GM21447 (cell line): ENCODE measurements at regions not wholly inside any gene's neighbourhood (a gene's known extent, or its start where the extent isn't known, plus 50 kb on each side); places are given as distances from the start of the nearest gene placed in this dataset.
"Not testable (repeated sequence)": the region's sequence is repeated elsewhere in the genome, so short reads cannot be mapped to it uniquely, and the experiment has no call there.

Source experiments
- ATAC-seq: cut with Tn5 transposase; IDR thresholded peaks from one replicate; pipeline ENCODE4 v1.9.1; 2021; ENCODE audit not compliant: unreplicated experiment

DNA sequence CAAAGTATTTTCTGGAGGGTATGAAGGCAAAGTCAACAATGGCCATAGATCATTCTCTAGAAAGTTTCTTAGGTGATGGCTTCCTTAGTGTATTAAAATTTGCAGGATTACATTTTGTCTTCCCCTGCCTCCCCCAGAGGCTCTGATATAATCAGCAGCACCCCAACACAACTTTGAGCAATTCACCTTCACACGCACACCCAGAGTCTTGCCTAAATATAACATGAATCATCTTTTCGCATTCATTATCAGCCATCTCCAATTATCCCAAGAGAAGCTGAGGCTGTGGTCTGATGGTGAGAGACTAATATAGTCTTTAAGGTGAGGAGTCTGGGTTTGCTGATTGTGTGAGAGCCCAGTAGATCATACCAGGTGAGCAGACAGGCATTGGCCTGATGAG lies 343.0 kb downstream of the RRAGC start:
- no peak for ATAC-seq

DNA sequence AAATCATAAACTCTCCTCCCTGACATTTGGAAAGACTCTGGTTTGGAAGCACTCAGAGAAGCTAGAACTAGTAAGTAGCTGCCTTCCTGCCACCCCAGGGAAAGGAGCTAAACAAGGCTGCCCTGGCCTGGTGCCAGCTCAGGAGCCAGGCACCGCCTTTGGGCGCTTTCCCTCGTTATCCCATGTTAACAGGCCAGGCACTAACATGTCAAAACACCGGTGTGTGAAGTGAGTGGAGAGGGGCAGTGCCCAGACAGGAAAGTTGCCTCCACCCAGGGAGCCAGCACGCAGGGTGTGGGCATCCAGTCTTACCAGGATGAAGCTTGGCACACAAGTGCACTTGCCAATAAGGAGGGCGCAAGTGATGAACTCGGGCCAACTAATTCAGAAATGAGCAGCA lies 346.8 kb downstream of the RRAGC start:
- ATAC-seq = no peak

DNA sequence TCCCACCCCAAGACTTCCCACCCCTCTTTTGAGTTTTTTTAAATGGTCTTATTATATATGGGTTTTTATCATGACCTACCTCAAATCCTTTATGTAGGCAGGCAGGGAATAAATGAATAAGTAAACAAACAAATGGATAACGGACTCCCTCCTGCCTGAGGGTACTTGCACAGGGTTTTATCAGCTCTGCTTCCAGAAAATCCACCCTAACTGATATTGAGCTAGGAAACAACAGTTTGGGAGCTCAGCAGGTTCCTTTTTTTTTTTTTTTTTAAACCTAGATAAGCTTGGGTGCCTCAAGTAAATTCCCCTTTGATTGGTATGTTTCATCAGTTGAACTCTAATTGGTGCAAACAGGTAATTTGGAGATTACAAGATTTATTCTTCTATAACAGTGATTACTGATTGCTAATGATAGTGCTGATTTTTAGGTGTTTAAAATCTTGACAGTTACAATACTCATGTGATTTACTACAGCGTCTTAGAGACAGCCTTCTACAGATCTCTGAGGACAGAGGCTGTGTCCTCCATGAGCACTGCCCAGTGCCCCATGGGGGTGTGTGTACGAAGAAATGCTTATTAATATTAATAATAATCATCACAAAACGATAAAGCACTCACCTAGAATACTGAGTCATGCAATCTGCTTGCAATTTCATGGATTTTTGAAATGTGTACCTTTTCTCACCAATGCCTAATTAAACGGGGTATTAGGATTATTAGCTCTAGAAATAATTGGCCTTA lies 347.4 kb downstream of the RRAGC start:
- no peak for ATAC-seq

DNA sequence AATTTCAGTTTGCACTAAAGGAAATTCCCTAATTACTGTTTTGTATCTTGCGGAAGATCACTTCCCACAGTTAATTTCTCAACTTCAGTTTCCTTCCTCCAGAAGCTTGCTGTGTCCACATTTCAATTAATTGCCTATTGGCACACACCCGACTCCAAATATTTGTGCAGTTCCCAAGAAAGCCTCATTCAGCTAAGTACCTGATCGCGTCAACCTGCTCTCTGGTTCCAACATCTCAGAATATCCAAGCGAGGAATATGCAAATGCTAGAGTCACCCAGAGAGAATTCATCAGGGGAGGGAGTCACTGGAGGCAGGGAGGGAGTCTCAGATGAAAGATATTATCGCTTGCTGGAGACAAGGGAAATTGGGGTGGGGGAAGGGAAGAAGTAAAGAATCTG lies 351.3 kb downstream of the RRAGC start:
- no peak for ATAC-seq

DNA sequence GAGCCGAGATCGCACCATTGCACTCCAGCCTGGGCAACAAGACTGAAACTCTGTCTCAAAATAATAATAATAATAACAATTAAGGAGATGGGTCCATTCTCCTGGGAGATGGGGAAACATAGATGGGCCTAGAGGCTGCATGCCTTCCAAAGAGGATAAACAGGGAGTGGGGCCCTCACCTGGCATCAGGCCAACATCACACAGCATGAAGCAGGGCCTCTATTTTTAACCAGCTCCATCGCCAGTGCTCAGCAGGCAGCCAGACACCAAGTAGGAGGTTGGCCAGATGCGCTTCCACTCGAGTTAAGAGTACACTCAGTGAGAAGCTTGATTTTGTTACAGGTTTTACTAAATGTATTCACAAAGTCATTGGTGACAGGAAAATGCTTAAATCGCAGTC lies 352.0 kb downstream of the RRAGC start:
- ATAC-seq = no peak

DNA sequence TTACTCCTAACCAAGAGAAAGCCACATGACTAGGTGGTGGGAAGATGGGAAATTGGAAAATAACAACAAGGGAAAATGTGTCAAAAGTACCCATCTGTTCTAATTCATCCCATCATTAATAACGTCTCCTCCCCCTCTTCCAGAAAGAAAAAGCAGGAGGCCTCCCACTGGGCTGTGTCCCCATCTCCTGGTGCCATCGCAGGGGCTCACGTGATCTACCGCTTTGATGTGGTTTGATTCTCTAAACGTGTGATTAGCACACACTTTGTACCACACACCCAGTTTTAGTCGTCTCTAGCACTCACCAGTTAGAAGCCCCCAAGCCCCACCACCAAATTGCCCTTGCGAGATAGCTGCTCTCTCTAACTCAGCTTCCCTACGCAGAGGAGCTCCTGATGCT lies 353.6 kb downstream of the RRAGC start:
- no peak for ATAC-seq

DNA sequence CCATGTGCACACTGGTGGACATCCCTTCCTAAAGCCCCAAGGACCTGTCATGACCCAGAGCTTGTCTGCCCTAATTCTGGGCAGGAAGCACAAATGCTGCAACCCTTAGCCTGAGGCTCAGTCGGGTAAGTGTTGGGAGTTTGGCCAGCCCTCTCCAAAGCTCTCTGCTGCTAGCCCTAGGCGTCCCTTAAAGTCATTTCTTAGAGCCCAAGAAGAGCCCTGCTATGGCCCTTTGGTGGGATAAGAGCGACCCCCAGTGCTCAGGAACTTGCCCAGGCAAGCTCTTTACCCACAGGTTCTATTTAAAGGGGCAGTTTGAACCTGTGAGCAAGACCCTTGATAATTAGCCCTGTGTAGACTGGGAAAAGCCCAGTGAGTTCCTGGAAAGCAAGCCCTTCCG lies 356.8 kb downstream of the RRAGC start:
- no peak for ATAC-seq

DNA sequence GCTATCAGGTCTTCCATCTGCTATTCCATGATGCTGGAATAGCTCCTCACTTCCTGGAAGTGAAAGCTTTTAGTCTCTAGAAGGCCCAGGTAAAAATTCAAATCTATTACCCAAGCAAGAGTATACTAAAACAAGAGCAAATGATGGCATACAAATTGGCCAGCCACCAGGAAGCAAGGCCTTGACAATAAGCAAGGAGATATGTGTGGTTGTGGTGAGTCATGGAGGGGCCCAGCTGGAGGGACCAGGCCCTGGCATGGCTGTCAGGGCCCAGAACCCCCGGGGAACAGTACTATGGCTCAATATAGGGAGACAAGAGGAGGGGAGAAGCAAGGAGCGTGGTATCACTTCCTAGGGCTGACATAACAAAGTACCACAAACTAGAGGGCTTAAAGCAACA lies 358.7 kb downstream of the RRAGC start:
- ATAC-seq = no peak

DNA sequence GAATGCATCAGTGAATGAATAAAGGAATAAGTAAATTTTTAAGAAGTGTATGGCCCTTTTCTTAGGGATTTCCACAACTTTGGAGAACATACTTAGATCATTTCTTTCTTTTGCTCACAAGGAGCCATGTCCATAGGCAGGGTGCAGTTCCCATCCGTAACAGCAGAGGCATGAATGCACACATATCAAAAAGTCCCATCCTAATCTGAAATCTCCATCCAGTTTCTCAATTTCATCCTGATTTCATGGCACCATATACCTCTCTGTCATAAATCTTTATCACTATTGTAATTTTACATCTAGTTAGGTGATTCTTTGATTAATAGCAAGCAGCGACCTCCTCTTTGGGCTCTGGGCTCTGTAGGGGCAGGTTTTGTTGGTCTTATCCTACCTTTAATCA lies 359.2 kb downstream of the RRAGC start:
- ATAC-seq = no peak

DNA sequence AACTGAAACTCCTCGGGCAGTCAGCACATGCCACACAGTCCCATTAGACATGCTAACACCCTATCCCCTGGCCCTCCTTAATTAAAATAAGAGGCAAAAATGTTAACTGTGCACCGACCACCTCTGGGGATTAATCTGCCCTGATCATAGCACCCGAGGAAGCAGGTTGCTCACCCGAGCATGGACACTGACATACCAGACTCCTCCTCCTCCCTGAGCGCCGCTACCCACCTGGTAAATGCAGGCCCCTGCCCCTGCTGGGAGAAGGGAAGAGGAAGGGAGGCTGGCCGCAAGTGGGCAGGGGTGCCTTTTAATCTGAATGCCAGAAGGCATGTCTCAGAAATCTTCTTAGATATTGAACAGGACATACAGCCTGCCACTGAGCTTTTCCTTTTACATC lies 360.9 kb downstream of the RRAGC start:
- ATAC-seq = no peak

DNA sequence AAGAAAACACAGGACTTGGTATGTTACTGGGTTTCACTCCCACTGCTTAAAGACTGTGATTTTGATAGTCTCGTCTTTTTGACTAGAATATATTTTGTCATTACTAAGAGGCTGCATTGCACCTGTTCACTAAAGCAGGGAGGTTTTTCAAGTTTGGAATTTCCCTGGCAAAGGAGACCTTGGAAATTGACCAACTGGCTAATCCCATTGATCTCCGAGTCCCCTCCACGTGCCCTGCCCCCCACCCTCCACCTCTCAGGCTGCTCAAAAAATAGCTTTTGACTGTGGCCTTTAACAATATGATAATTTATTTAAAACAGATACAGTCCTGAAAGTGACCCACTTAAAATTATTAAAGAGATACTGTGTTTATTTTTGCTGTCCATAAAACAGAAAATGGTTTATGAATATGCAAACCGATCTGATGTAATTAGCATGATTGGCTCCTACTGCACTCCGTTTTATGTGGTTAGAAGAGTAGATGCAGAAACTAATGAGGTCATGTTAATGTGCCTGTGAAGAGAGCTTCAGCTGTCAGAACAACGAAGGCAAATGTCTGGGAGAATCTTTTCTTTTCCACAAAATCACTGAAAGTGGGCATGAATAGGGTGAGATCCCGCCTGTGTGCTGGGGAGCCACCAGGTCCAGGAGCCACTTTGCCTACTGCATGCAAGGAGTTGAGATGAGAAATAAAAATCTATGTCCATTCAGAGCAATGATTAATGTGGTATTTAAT lies 361.5 kb downstream of the RRAGC start:
- ATAC-seq = no peak

DNA sequence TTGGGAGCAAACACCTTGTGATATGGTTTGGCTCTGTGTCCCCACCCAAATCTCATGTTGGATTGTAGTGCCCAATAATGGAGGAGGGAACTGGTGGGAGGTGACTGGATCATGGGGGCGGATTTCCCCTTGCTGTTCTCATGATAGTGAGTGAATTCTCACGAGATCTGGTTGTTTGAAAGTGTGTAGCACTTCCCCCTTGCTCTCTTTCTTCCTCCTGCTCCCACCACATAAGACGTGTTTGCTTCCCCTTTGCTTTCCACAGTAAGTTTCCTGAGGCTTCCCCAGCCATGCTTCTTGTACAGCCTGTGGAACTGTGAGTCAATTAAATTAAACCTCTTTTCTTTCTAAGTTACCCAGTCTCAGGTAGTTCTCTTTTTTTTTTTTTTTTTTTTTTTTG lies 366.3 kb downstream of the RRAGC start:
- ATAC-seq = not testable (repeated sequence)

DNA sequence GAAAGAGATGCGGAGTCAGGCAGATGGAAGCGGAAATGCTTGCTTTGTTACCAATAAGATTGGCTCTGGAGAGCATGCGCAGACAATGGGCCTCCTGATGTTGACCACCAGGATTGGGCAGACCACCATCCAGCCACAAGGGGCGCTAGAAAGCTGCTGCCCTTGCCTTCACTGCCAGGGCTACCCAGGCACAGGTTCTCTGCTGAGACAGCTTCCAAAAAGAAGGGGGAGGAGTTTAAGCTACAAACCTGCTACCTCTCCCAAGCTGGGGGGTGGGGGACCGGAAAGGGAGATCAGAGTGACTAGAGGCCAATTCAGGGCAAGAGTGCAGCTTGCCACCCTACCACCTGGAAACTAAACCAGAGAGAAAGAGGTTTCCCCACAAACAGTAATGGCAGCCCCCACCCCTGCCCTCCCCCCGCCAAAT lies 369.7 kb downstream of the RRAGC start:
- ATAC-seq = no peak

DNA sequence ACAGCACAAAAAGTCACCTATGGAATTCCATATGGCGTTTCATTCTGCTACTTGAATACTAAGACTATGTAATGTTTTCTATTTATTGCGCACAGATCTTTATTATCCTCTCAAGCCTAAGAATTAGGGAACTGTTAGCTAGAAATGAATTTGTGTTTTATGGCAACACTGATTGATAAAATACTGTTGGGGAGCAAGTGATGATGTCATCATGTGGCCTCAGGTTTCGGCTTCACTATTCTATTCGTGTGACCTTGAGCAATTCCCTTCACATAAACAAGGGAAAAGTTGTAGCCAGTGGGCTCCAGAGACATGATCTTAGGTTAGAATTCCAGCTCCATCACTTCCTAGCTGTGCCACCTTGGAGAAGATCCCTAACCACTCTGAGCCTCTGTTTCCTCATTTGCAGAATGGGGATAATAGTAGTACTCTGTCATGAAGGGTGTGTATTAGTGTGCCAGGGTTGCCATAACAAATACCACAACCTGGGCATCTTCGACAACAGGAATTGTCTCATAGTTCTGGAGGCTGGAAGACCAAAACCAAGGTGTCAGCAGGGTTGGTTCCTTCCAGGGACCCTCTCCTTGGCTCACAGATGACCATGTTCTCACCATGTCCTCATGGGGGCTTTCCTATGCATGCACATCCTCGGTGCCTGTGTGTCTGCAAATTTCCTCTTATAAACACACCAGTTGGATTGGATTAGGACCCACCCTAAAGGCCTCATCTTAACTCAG lies 371.2 kb downstream of the RRAGC start:
- no peak for ATAC-seq

DNA sequence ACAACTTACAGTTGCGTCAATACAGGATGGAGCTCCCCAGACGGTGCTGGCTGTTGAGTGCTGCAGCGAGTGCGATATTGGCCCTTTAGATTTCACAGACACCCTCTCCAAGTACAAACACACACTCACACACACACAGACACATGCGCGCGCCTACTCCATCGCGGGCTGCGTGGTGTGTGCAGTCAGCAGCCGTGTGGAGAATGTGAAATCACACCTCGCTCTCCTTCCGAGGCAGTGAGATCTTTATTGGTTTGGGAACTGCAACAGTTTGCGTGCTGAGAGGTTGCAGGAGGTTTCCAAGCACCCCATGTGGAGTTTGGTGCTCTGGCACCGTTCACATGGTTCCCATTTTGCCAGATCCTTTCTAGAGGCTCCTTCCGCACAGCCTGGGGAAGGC lies 372.2 kb downstream of the RRAGC start:
- no peak for ATAC-seq

DNA sequence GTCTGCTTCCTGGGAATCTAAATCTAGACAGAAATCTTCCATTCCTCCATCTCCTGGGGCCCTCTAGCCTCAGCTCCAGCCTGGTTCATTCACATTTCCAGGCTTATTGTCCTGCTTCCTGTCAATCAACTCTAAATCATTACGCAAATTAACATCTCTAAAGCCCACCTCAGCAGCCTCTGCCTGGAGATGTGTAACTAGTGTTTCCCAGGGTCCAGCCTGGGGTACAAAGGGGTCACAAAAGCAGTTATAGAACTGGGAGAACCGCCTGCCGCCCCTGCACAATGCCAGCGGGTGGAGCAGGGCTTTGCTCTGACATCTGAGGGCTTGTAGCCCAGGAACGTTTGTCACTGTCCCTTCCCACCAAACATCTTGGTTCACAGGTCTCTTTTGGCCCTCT lies 373.5 kb downstream of the RRAGC start:
- no peak for ATAC-seq

DNA sequence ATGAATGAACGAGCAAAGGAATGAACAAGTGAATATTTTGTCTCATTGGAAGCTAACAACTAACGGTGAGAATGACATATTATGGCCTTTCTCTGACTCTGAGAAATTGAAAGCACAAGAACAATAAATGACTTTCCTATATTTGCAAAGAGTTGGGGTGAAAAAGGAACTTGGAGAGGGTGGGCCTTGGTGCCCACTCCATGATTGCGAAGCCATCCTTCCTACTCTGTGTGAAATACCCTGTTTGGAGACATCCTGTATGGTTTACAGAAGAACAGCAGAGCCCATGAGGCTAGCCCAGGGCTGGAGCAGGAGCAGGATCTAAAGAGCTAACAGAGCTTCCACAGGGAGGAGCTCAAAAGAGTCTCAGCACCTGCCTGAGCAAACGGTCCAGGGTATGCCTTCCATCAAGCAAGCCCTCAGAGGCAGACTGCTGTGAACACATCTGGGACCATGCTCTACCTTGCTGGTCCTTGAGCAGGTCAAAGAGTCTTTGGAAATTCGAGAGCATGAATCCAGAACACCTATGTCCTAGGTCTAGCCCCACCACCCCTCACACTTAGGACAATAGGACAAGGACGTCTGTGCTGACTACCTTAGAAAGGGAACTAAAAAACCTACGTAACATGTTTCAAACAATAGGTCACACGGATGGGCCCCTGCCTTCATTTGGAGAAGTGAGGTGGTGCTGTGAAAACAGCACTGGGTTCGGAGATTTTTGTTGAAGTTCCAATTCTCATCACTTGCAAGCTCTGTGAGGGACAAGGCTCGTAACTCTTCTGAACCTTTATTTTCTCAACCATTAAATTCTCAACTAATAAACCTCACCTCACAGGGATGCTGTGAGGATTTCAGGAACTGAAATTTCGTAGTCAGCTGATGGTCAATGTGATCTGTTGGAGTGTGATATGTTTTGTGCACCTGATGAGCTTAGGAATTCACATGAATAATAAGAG lies 377.4 kb downstream of the RRAGC start:
- no peak for ATAC-seq

DNA sequence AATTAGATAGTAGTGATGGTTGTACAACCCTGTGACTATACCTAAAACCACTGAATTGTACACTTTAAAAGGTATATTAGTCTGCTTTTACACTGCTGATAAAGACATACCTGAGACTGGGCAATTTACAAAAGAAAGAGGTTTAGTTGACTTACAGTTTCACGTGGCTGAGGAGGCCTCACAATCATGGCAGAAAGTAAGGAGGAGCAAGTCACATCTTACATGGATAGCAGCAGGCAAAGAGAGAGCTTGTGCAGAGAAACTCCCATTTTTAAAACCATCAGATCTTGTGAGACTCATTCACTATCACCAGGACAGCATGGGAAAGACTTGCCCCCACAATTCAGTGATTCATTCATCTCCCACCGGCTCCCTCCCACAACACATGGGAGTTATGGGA lies 379.9 kb downstream of the RRAGC start:
- ATAC-seq = not testable (repeated sequence)

DNA sequence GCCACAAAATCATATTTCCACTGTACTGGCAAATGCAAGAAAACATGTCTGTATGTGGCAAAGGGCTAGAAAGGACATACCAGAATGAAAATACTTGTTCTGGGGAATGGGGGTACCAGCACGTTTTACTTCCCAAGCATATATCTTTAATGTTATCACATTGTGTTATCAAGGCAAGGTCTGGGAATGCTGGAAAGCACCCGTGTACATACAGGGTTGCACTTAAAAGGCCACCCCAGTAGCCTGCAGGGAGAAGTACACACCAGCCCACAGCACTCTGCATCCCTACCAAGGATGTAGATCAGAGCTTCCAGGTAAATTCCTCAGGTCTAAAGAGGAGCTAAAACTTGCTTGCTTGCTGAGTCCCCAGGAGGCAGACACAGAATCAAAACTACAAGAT lies 381.8 kb downstream of the RRAGC start:
- no peak for ATAC-seq

DNA sequence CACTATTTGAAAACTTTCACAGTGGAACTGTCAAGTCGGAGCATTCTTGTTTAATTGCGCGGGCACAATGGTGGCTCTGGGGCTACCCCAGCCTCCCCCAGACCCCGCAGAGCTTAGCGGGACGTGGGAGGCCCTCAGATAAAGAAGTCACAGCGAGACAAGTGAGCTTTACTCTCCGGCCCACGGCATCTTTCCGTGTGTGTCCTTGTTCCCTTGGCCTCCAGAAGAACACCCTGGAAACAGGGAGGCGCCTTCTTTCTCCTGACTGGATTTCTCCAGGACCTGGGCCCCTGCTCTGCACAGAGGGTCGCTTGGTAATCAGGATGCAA lies 382.8 kb downstream of the RRAGC start:
- no peak for ATAC-seq
